ENCODE measurements at regions not wholly inside any gene's neighbourhood (a gene's known extent, or its start where the extent isn't known, plus 50 kb on each side); places are given as distances from the start of the nearest gene placed in this dataset.

GRCh38 chr3:102826636-102827035, 391.8 kb downstream of the ZPLD1 start:
- no peak for TF ChIP-seq CTCF (IDR thresholded peaks at IDR 0.05)
- no peak for TF ChIP-seq ZFX (IDR thresholded peaks at IDR 0.05; ENCODE audit: borderline replicate concordance)

Data from 22Rv1 (cell line).